OCI-LY3 (cell line): ENCODE measurements at regions not wholly inside any gene's neighbourhood (a gene's known extent, or its start where the extent isn't known, plus 50 kb on each side); places are given as distances from the start of the nearest gene placed in this dataset.

ENCODE experiments used
- H2AFZ ChIP-seq: fragments of 200-600, 300-600 bp; shearing (Covaris generic); 2 replicates; pipeline ENCODE4 v1.6.0; 2014; ENCODE audit warnings: antibody characterized with exemption, low read depth, low read length
- H3K27ac ChIP-seq: fragments of 200-600, 300-600 bp; sonication (generic); 2 replicates; pipeline ENCODE4 v1.5.1; 2014; ENCODE audit warnings: mild to moderate bottlenecking, low read length, moderate library complexity, mixed read lengths
- H3K27me3 ChIP-seq: fragments of 200-600, 300-600 bp; sonication (generic); 2 replicates; pipeline ENCODE4 v1.6.1; 2014; ENCODE audit warnings: low read depth, low read length, mixed read lengths
- H3K36me3 ChIP-seq: fragments of 200-600, 300-600 bp; sonication (generic); replicated peaks from 2 replicates; pipeline ENCODE3; 2014; ENCODE audit warnings: low read depth, low read length, mixed read lengths
- H3K4me1 ChIP-seq: fragments of 300-600, 200-600 bp; sonication (generic); 2 replicates; pipeline ENCODE4 v1.6.1; 2014; ENCODE audit warnings: low read length, mixed read lengths
- H3K4me2 ChIP-seq: fragments of 200-600, 300-600 bp; sonication (generic); 2 replicates; pipeline ENCODE4 v1.6.1; 2014; ENCODE audit warnings: low read length, mixed read lengths
- H3K4me3 ChIP-seq: fragments of 300-600, 200-600 bp; sonication (generic); 2 replicates; pipeline ENCODE4 v1.5.1; 2014; ENCODE audit warnings: antibody characterized with exemption, mild to moderate bottlenecking, low read length, moderate library complexity
- H3K79me2 ChIP-seq: fragments of 300-600, 200-600 bp; shearing (Covaris generic); 2 replicates; pipeline ENCODE4 v1.6.1; 2014; ENCODE audit warnings: mild to moderate bottlenecking, low read length, mixed read lengths
- H3K9ac ChIP-seq: fragments of 300-600, 200-600 bp; shearing (Covaris generic); 2 replicates; pipeline ENCODE4 v1.6.0; 2014; ENCODE audit warnings: mild to moderate bottlenecking, low read length, moderate library complexity
- H3K9me3 ChIP-seq: fragments of 200-600, 300-600 bp; shearing (Covaris generic); 2 replicates; pipeline ENCODE4 v1.6.1; 2014; ENCODE audit warnings: low read length, mixed read lengths; ENCODE audit not compliant: insufficient read depth
- H4K20me1 ChIP-seq: fragments of 200-600, 300-600 bp; sonication (generic); 2 replicates; pipeline ENCODE4 v1.6.1; 2016; ENCODE audit warnings: low read length, mixed read lengths; ENCODE audit not compliant: insufficient read depth
- CTCF ChIP-seq: fragments of 200-600, 300-600 bp; sonication (generic); IDR thresholded peaks from 2 replicates; pipeline ENCODE4 v1.5.1; 2014; ENCODE audit warnings: antibody characterized with exemption, low read length, low read depth
- EZH2phosphoT487 ChIP-seq: fragments of 200-600 bp; shearing (Covaris generic); IDR thresholded peaks from 2 replicates; pipeline ENCODE4 v1.6.1; 2018; ENCODE audit warnings: antibody characterized with exemption, mixed run types, low read depth

GRCh38 chr1:14049965-14050364 lies 350.0 kb downstream of the PRDM2 start:
- Histone ChIP-seq H4K20me1 (no peaks in the 10 kb centered on the region), H3K27me3 (no peaks in the 10 kb centered on the region), H3K4me2 (no peak overlapping the region), H3K4me1 (no peaks in the 10 kb centered on the region), H3K27ac (no peak overlapping the region), H2AFZ (no peak overlapping the region), H3K4me3 (no peak overlapping the region), H3K79me2 (no peaks in the 10 kb centered on the region), H3K36me3 (no peaks in the 10 kb centered on the region), H3K9me3 (no peaks in the 10 kb centered on the region), H3K9ac (no peak overlapping the region)
- no peak for TF ChIP-seq CTCF
- TF ChIP-seq EZH2phosphoT487 = no peak

DNA sequence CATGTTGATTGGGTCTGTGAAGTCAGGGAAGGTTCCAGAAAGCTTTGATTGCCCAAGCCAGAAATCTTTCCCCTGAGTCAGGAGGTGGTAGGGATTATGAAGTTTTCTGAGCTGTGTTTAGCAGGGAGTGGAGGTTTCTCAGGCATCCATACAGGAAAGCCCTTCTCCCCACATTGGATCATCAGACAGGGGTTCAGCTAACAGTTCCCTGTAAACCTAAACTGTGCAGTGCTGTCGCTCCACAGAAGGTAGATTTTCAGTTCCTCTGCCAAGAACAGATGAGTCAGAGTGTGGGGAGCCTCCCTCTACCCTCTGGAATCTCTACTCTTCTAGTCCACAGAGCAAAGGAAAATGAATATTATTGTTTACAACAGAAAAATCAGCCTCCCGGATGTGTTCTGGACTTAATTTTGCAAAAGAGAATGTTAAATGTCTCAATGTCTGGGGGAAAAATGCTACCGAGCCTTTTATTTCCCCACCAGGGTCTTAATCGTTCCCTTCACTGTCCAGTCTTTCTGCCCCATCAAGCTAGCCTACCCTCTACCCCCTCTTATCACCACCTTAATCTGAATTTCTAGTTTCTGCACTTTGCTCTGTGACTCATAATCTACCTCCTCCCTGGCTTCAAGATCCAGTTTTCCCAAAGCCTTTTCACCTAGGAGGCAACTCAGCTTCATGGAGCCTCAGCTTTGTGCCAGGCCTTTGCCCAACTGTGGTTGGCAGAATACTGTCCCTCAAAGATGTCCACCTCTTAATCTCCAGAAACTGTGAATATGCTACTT lies 355.6 kb downstream of the PRDM2 start:
- H3K36me3 ChIP-seq = no peaks in the 10 kb centered on the region
- no peaks in the 10 kb centered on the region for H4K20me1 ChIP-seq
- H3K27ac ChIP-seq = no peak overlapping the region
- no peak overlapping the region for H3K4me3 ChIP-seq
- no peak overlapping the region for H2AFZ ChIP-seq
- no peak overlapping the region for H3K9ac ChIP-seq
- H3K4me2 ChIP-seq = no peak overlapping the region
- TF ChIP-seq CTCF = no peak
- TF ChIP-seq EZH2phosphoT487 = no peak
- no peaks in the 10 kb centered on the region for H3K4me1 ChIP-seq
- no peaks in the 10 kb centered on the region for H3K79me2 ChIP-seq
- no peaks in the 10 kb centered on the region for H3K9me3 ChIP-seq
- H3K27me3 ChIP-seq = no peaks in the 10 kb centered on the region

- Histone ChIP-seq H3K4me2 (no peak overlapping the region), H3K4me3 (no peak overlapping the region), H4K20me1 (no peaks in the 10 kb centered on the region), H3K9me3 (no peaks in the 10 kb centered on the region), H3K4me1 (no peaks in the 10 kb centered on the region), H3K36me3 (no peaks in the 10 kb centered on the region), H3K27me3 (no peaks in the 10 kb centered on the region), H3K27ac (no peak overlapping the region), H2AFZ (no peak overlapping the region), H3K79me2 (no peaks in the 10 kb centered on the region), H3K9ac (no peak overlapping the region)
- TF ChIP-seq CTCF (no peak), EZH2phosphoT487 (no peak)
These were observed 357.7 kb downstream of the PRDM2 start for GRCh38 chr1:14057640-14058039.

GRCh38 chr1:14061204-14061603 lies 361.2 kb downstream of the PRDM2 start:
- H3K79me2 ChIP-seq = no peaks in the 10 kb centered on the region
- no peak overlapping the region for H2AFZ ChIP-seq
- no peak overlapping the region for H3K4me3 ChIP-seq
- no peaks in the 10 kb centered on the region for H4K20me1 ChIP-seq
- H3K27me3 ChIP-seq = no peaks in the 10 kb centered on the region
- no peaks in the 10 kb centered on the region for H3K4me1 ChIP-seq
- H3K36me3 ChIP-seq = no peaks in the 10 kb centered on the region
- H3K9ac ChIP-seq = no peak overlapping the region
- no peaks in the 10 kb centered on the region for H3K9me3 ChIP-seq
- no peak overlapping the region for H3K27ac ChIP-seq
- H3K4me2 ChIP-seq = no peak overlapping the region
- TF ChIP-seq EZH2phosphoT487 = no peak
- no peak for TF ChIP-seq CTCF
